ENCODE measurements at regions not wholly inside any gene's neighbourhood (a gene's known extent, or its start where the extent isn't known, plus 50 kb on each side); places are given as distances from the start of the nearest gene placed in this dataset.

GRCh38 chr6:169853196-169854082, 102.0 kb downstream of the ERMARD start:
- Histone ChIP-seq H3K9me3 (peaks cover 0 to 8% (median 0%) of the 10 kb centered on the region in 4 donors), H3K4me1 (no peaks in the 10 kb centered on the region), H3K27ac (no peak overlapping the region), H3K4me3 (no peak overlapping the region), H3K36me3 (no peaks in the 10 kb centered on the region), H3K27me3 (no peaks in the 10 kb centered on the region)
- WGBS, 2 donors: 85 to 87% methylated on average over 20 of the region's 20 CpGs
- no peak for DNase-seq
- intact Hi-C loops (cut with DNase I): no loop called here
- no peak for TF ChIP-seq POLR2A (IDR thresholded peaks at IDR 0.05)
- TF ChIP-seq POLR2AphosphoS5 (IDR thresholded peaks at IDR 0.05): no peak
- TF ChIP-seq EP300 (IDR thresholded peaks at IDR 0.05): no peak
- no peak for TF ChIP-seq CTCF (IDR thresholded peaks at IDR 0.05)

- Histone ChIP-seq H3K27me3 (no peaks in the 10 kb centered on the region), H3K4me1 (no peaks in the 10 kb centered on the region), H3K4me3 (no peak overlapping the region), H3K36me3 (no peaks in the 10 kb centered on the region), H3K9me3 (peaks cover 0 to 3% (median 0%) of the 10 kb centered on the region in 4 donors), H3K27ac (peak overlapping the region in 1 of 4 donors; percentile 39)
- intact Hi-C loops (cut with DNase I): no loop called here
- TF ChIP-seq EP300 (IDR thresholded peaks at IDR 0.05) (no peak), POLR2AphosphoS5 (IDR thresholded peaks at IDR 0.05) (no peak), CTCF (IDR thresholded peaks at IDR 0.05) (no peak), POLR2A (IDR thresholded peaks at IDR 0.05) (no peak)
- 74 to 79% methylated on average over 5 of the region's 5 CpGs for WGBS, 2 donors
- no peak for DNase-seq
Observed at GRCh38 chr6:169852504-169853195, 101.2 kb downstream of the ERMARD start.

- intact Hi-C loops (cut with DNase I): no loop called here
- no peak for TF ChIP-seq POLR2A (IDR thresholded peaks at IDR 0.05)
- peak in 1 of 4 donors; percentile 36 for TF ChIP-seq POLR2AphosphoS5 (IDR thresholded peaks at IDR 0.05)
- 73 to 79% methylated on average over 22 of the region's 22 CpGs for WGBS, 2 donors
- Histone ChIP-seq H3K27ac (peak overlapping the region in 3 of 4 donors; percentile 0 to 39 (median 20)), H3K9me3 (no peaks in the 10 kb centered on the region), H3K4me1 (no peaks in the 10 kb centered on the region), H3K4me3 (no peak overlapping the region), H3K36me3 (no peaks in the 10 kb centered on the region), H3K27me3 (no peaks in the 10 kb centered on the region)
- no peak for DNase-seq
Observed at GRCh38 chr6:169851641-169852503, 100.5 kb downstream of the ERMARD start.

- TF ChIP-seq POLR2A (IDR thresholded peaks at IDR 0.05) (no peak), CTCF (IDR thresholded peaks at IDR 0.05) (no peak), POLR2AphosphoS5 (IDR thresholded peaks at IDR 0.05) (no peak), EP300 (IDR thresholded peaks at IDR 0.05) (no peak)
- Histone ChIP-seq H3K36me3 (no peaks in the 10 kb centered on the region), H3K4me1 (no peaks in the 10 kb centered on the region), H3K27ac (no peak overlapping the region), H3K27me3 (peaks cover 0 to 4% (median 0%) of the 10 kb centered on the region in 3 donors), H3K4me3 (no peak overlapping the region), H3K9me3 (no peaks in the 10 kb centered on the region)
- DNase-seq: no peak
- WGBS, 2 donors: 87 to 89% methylated on average over 13 of the region's 13 CpGs
- intact Hi-C loops (cut with DNase I): no loop called here
Observed at GRCh38 chr6:169850746-169851145, 99.3 kb downstream of the ERMARD start.
